ACC112 (cell line): ENCODE measurements at regions not wholly inside any gene's neighbourhood (a gene's known extent, or its start where the extent isn't known, plus 50 kb on each side); places are given as distances from the start of the nearest gene placed in this dataset.

Source experiments
- H2AFZ ChIP-seq: fragments of 200-600 bp; sonication (generic); one replicate; pipeline ENCODE4 v1.6.0; 2017; ENCODE audit warnings: antibody characterized with exemption, low read length; ENCODE audit not compliant: unreplicated experiment
- H3K27ac ChIP-seq: fragments of 200-600 bp; sonication (generic); 2 replicates; pipeline ENCODE4 v1.5.1; 2014; ENCODE audit warnings: low read depth, mild to moderate bottlenecking, antibody characterized with exemption, low read length, moderate library complexity
- H3K27me3 ChIP-seq: fragments of 200-600 bp; sonication (generic); 2 replicates; pipeline ENCODE4 v1.6.1; 2014; ENCODE audit warnings: mild to moderate bottlenecking, antibody characterized with exemption, low read length, moderate library complexity, mixed read lengths; ENCODE audit not compliant: insufficient read depth
- H3K36me3 ChIP-seq: fragments of 200-600 bp; sonication (generic); 2 replicates; pipeline ENCODE4 v1.6.1; 2016; ENCODE audit warnings: mild to moderate bottlenecking, antibody characterized with exemption, low read length, moderate library complexity, mixed read lengths; ENCODE audit not compliant: insufficient read depth
- H3K4me1 ChIP-seq: fragments of 200-600 bp; sonication (generic); one replicate; pipeline ENCODE4 v1.6.1; 2016; ENCODE audit warnings: low read length, mixed read lengths; ENCODE audit not compliant: insufficient read depth, unreplicated experiment, control insufficient read depth
- H3K4me3 ChIP-seq: fragments of 200-600 bp; sonication (generic); 2 replicates; pipeline ENCODE4 v1.5.1; 2014; ENCODE audit warnings: mild to moderate bottlenecking, low read depth, low read length
- H3K79me2 ChIP-seq: fragments of 200-600 bp; sonication (generic); one replicate; pipeline ENCODE4 v1.6.0; 2016; ENCODE audit warnings: low read length; ENCODE audit not compliant: control insufficient read depth, unreplicated experiment, insufficient read depth

- no peak overlapping the region for H3K4me3 ChIP-seq
- no peaks in the 10 kb centered on the region for H3K79me2 ChIP-seq
- H3K4me1 ChIP-seq, result peaks cover 7% of the 10 kb centered on the region
- H3K27ac ChIP-seq, result no peak overlapping the region
- no peaks in the 10 kb centered on the region for H3K27me3 ChIP-seq
- H3K36me3 ChIP-seq, result no peaks in the 10 kb centered on the region
- H2AFZ ChIP-seq, result no peak overlapping the region
Measured at GRCh38 chr12:107440606-107441005, 245.0 kb upstream of the PWP1 start.

DNA sequence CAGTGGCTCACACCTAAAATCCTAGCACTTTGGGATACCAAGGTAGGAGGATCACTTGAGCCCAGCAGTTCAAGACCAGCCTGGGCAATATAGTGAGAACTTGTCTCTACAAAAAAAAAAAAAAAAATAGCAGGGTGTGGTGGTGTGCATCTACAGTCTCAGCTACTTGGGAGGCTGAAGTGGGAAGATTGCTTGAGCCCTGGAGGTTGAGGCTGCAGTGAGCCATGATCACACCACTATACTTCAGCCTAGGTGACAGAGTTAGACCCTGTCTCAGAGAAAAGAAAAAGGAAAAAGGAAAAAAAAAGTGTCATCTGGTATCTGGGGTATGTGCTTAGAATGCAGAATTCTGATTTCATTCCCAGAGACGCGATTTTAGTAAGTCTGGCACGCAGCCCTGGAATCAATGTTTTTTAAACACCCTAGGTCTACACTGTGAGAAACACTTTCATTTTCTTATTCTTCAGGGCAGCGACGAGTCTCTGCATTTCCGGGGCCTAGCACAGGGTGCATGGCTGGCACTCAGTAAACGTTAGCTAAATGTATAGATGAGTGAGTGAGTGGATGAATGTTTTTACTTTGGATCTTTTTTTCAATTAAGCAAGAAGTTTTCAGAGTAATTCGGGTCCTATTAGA, 243.8 kb upstream of the PWP1 start:
- peak overlapping the region; percentile 61 for H3K4me3 ChIP-seq
- no peaks in the 10 kb centered on the region for H3K27me3 ChIP-seq
- peak overlapping the region; percentile 48 for H3K27ac ChIP-seq
- peak overlapping the region; percentile 49 for H2AFZ ChIP-seq
- H3K36me3 ChIP-seq, result no peaks in the 10 kb centered on the region
- H3K79me2 ChIP-seq, result no peaks in the 10 kb centered on the region
- peaks cover 3% of the 10 kb centered on the region for H3K4me1 ChIP-seq

- H3K4me3 ChIP-seq, result peak overlapping the region; percentile 61
- H3K27ac ChIP-seq, result peak overlapping the region; percentile 48
- no peaks in the 10 kb centered on the region for H3K36me3 ChIP-seq
- H3K4me1 ChIP-seq, result no peaks in the 10 kb centered on the region
- H3K27me3 ChIP-seq, result no peaks in the 10 kb centered on the region
- H2AFZ ChIP-seq, result peak overlapping the region; percentile 49
- H3K79me2 ChIP-seq, result no peaks in the 10 kb centered on the region
Measured at GRCh38 chr12:107442326-107442987, 243.1 kb upstream of the PWP1 start.

DNA sequence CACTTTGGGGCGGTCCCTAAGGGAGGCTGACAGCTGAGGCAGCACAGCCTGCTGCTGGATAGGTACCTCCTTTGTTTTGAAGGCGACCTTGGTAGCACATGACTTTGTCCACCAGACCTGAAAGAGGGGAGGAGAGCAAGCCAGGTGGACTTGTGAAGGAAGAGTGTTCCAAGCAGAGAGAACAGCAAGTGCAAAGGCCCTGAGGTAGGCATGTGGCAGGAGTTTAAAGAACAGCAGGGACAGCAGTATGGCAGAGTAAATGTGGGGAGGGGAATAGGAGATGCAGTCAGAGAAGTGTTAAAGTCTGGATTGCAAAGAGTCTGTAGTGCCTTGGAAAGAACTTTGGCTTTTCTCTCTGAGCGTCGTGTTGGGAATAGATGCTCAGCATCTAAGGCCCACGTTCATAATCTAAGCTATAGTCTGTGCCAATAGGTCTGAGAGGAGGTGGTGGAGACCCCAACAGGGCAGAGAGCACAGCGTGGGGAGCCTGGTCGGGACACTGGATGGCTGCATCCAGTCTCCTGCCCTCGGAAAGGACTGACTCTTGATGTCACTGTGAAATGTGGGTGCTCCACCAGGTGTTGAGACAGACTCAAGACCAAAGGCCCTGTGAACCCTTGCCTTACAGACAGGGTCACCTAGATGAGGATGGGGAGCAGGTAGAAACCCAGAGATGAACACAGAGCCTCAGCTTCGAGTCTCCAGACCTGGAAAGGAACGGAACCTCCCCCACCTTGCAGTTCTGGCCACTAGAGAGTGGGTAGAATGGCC, 242.1 kb upstream of the PWP1 start:
- no peaks in the 10 kb centered on the region for H3K4me1 ChIP-seq
- no peak overlapping the region for H2AFZ ChIP-seq
- H3K27me3 ChIP-seq, result no peaks in the 10 kb centered on the region
- H3K36me3 ChIP-seq, result no peaks in the 10 kb centered on the region
- no peak overlapping the region for H3K4me3 ChIP-seq
- H3K79me2 ChIP-seq, result no peaks in the 10 kb centered on the region
- no peak overlapping the region for H3K27ac ChIP-seq

DNA sequence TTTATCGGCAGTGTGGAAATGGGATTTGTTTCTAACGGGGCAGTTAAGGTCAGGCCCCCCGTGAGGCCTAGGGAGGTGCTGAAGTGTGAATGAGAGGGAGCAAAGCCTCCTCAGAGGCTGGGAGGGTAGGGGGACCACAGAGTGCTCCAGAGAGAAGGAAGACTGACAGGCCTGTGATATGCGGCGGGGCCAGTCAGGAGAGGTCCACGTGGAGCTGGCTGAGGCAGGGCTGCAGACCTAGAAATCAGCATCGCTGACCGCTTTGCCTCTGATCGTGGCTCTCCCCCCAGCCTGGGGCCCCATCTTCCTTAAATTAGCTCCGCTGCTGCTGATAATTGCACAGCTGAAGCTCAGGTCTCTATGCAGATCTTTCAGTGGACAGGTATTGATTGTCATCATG, 240.8 kb upstream of the PWP1 start:
- H3K27ac ChIP-seq, result no peak overlapping the region
- peaks cover 10% of the 10 kb centered on the region for H3K4me1 ChIP-seq
- H2AFZ ChIP-seq, result no peak overlapping the region
- H3K27me3 ChIP-seq, result no peaks in the 10 kb centered on the region
- no peak overlapping the region for H3K4me3 ChIP-seq
- H3K36me3 ChIP-seq, result no peaks in the 10 kb centered on the region
- no peaks in the 10 kb centered on the region for H3K79me2 ChIP-seq

GRCh38 chr12:107446476-107446875, 239.1 kb upstream of the PWP1 start:
- Histone ChIP-seq H3K27me3 (no peaks in the 10 kb centered on the region), H3K79me2 (no peaks in the 10 kb centered on the region), H3K4me1 (peaks cover 11% of the 10 kb centered on the region), H3K36me3 (no peaks in the 10 kb centered on the region), H2AFZ (no peak overlapping the region), H3K27ac (no peak overlapping the region), H3K4me3 (no peak overlapping the region)

DNA sequence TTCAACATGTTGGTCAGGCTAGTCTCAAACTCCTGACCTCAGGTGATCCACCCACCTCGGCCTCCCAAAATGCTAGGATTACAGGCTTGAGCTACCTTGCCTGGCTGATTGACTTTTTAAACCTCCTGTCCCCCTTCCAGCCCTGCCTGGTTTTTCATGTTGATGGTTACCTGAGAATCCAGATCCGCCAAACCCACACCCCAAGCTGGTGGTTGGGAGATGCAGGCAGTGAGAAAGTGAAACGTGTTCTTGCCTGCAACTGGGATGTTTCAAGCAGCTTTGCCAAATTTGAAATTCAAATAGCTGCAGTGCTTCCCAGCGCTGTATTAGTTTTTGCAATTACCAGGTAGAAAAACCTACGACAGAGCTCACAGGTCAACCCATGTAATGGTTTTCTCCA, 238.3 kb upstream of the PWP1 start:
- no peak overlapping the region for H2AFZ ChIP-seq
- H3K4me3 ChIP-seq, result no peak overlapping the region
- H3K79me2 ChIP-seq, result no peaks in the 10 kb centered on the region
- no peaks in the 10 kb centered on the region for H3K27me3 ChIP-seq
- H3K4me1 ChIP-seq, result peaks cover 11% of the 10 kb centered on the region
- H3K36me3 ChIP-seq, result no peaks in the 10 kb centered on the region
- H3K27ac ChIP-seq, result no peak overlapping the region

GRCh38 chr12:107448198-107448597, 237.4 kb upstream of the PWP1 start:
- peaks cover 11% of the 10 kb centered on the region for H3K4me1 ChIP-seq
- no peaks in the 10 kb centered on the region for H3K27me3 ChIP-seq
- H3K79me2 ChIP-seq, result no peaks in the 10 kb centered on the region
- no peak overlapping the region for H3K27ac ChIP-seq
- H3K4me3 ChIP-seq, result no peak overlapping the region
- H2AFZ ChIP-seq, result no peak overlapping the region
- no peaks in the 10 kb centered on the region for H3K36me3 ChIP-seq

- Histone ChIP-seq H3K27ac (no peak overlapping the region), H3K79me2 (no peaks in the 10 kb centered on the region), H2AFZ (no peak overlapping the region)
Measured at GRCh38 chr12:107449891-107450290, 235.7 kb upstream of the PWP1 start.

GRCh38 chr12:107450541-107450940, 235.1 kb upstream of the PWP1 start:
- no peaks in the 10 kb centered on the region for H3K79me2 ChIP-seq
- peaks cover 11% of the 10 kb centered on the region for H3K4me1 ChIP-seq
- no peaks in the 10 kb centered on the region for H3K36me3 ChIP-seq
- H2AFZ ChIP-seq, result no peak overlapping the region
- H3K27ac ChIP-seq, result no peak overlapping the region
- no peak overlapping the region for H3K4me3 ChIP-seq
- no peaks in the 10 kb centered on the region for H3K27me3 ChIP-seq

More at GRCh38 chr12:107449891-107450290, 235.7 kb upstream of the PWP1 start:
- Histone ChIP-seq H3K36me3 (no peaks in the 10 kb centered on the region), H3K4me3 (no peak overlapping the region), H3K4me1 (peaks cover 11% of the 10 kb centered on the region), H3K27me3 (no peaks in the 10 kb centered on the region)
